ENCODE measurements at regions not wholly inside any gene's neighbourhood (a gene's known extent, or its start where the extent isn't known, plus 50 kb on each side); places are given as distances from the start of the nearest gene placed in this dataset.

- H3K27me3 ChIP-seq (replicated peaks in 2 of 5; ENCODE audit: control insufficient read depth in 4 of 5, insufficient read depth in 5 of 5, low read length in 4 of 5) = no peaks in the 10 kb centered on the region
- H3K4me3 ChIP-seq (ENCODE audit: control insufficient read depth in 1 of 7, extremely low read depth in 1 of 7, insufficient read depth in 4 of 7, low read depth in 2 of 7, low read length in 6 of 7) = no peak overlapping the region
- H3K4me1 ChIP-seq (ENCODE audit: control extremely low read depth in 1 of 4, control insufficient read depth in 4 of 4, insufficient read depth in 4 of 4, low read length in 3 of 4) = no peaks in the 10 kb centered on the region
- peaks cover 0 to 2% (median 0%) of the 10 kb centered on the region in 5 experiments for H3K9me3 ChIP-seq (ENCODE audit: control extremely low read depth in 1 of 5, control insufficient read depth in 4 of 5, insufficient read depth in 2 of 5, low read depth in 1 of 5, low read length in 4 of 5)
- ChIA-PET CTCF (no interaction called here), POLR2A (no interaction called here)
- H3K36me3 ChIP-seq (ENCODE audit: control insufficient read depth in 4 of 4, insufficient read depth in 4 of 4, low read length in 3 of 4) = no peaks in the 10 kb centered on the region
- H3K27ac ChIP-seq (ENCODE audit: insufficient read depth in 1 of 2, low read depth in 1 of 2, low read length in 2 of 2, poor library complexity in 1 of 2, severe bottlenecking in 2 of 2) = no peak overlapping the region
- no peak for DNase-seq
Measured at GRCh38 chr4:33883111-33883510, 2361.2 kb downstream of the ARAP2 start.

- ChIA-PET CTCF (no interaction called here), POLR2A (interaction anchor here (0.6 kb wide), 1 partner anchor 22 kb away, joined by 5 read pairs; no protein-coding TSS in a partner anchor)
- H3K4me3 ChIP-seq (ENCODE audit: control insufficient read depth in 1 of 7, extremely low read depth in 1 of 7, insufficient read depth in 4 of 7, low read depth in 2 of 7, low read length in 6 of 7) = no peak overlapping the region
Measured at GRCh38 chr4:33886356-33886755, 2358.0 kb downstream of the ARAP2 start.

GRCh38 chr4:33890841-33891240, 2353.5 kb downstream of the ARAP2 start:
- WGBS (ENCODE audit: insufficient coverage) = no CpG with 5 or more reads among the region's 3 CpGs

More at GRCh38 chr4:33886356-33886755, 2358.0 kb downstream of the ARAP2 start:
- no peaks in the 10 kb centered on the region for H3K4me1 ChIP-seq (ENCODE audit: control extremely low read depth in 1 of 4, control insufficient read depth in 4 of 4, insufficient read depth in 4 of 4, low read length in 3 of 4)
- no peaks in the 10 kb centered on the region for H3K36me3 ChIP-seq (ENCODE audit: control insufficient read depth in 4 of 4, insufficient read depth in 4 of 4, low read length in 3 of 4)
- no peaks in the 10 kb centered on the region for H3K27me3 ChIP-seq (replicated peaks in 2 of 5; ENCODE audit: control insufficient read depth in 4 of 5, insufficient read depth in 5 of 5, low read length in 4 of 5)
- DNase-seq = no peak
- 89% methylated on average over 5 of the region's 8 CpGs for WGBS (ENCODE audit: insufficient coverage)
- H3K9me3 ChIP-seq (ENCODE audit: control extremely low read depth in 1 of 5, control insufficient read depth in 4 of 5, insufficient read depth in 2 of 5, low read depth in 1 of 5, low read length in 4 of 5) = no peaks in the 10 kb centered on the region
- no peak overlapping the region for H3K27ac ChIP-seq (ENCODE audit: insufficient read depth in 1 of 2, low read depth in 1 of 2, low read length in 2 of 2, poor library complexity in 1 of 2, severe bottlenecking in 2 of 2)

GRCh38 chr4:33911959-33912358, 2332.4 kb downstream of the ARAP2 start:
- DNase-seq = no peak

More at GRCh38 chr4:33890841-33891240, 2353.5 kb downstream of the ARAP2 start:
- ChIA-PET CTCF (no interaction called here), POLR2A (no interaction called here)
- no peaks in the 10 kb centered on the region for H3K36me3 ChIP-seq (ENCODE audit: control insufficient read depth in 4 of 4, insufficient read depth in 4 of 4, low read length in 3 of 4)
- H3K27ac ChIP-seq (ENCODE audit: insufficient read depth in 1 of 2, low read depth in 1 of 2, low read length in 2 of 2, poor library complexity in 1 of 2, severe bottlenecking in 2 of 2) = no peak overlapping the region
- H3K27me3 ChIP-seq (replicated peaks in 2 of 5; ENCODE audit: control insufficient read depth in 4 of 5, insufficient read depth in 5 of 5, low read length in 4 of 5) = no peaks in the 10 kb centered on the region
- no peak for DNase-seq
- no peak overlapping the region for H3K4me3 ChIP-seq (ENCODE audit: control insufficient read depth in 1 of 7, extremely low read depth in 1 of 7, insufficient read depth in 4 of 7, low read depth in 2 of 7, low read length in 6 of 7)
- H3K9me3 ChIP-seq (ENCODE audit: control extremely low read depth in 1 of 5, control insufficient read depth in 4 of 5, insufficient read depth in 2 of 5, low read depth in 1 of 5, low read length in 4 of 5) = no peaks in the 10 kb centered on the region
- no peaks in the 10 kb centered on the region for H3K4me1 ChIP-seq (ENCODE audit: control extremely low read depth in 1 of 4, control insufficient read depth in 4 of 4, insufficient read depth in 4 of 4, low read length in 3 of 4)

GRCh38 chr4:33914386-33914785, 2329.9 kb downstream of the ARAP2 start:
- no peaks in the 10 kb centered on the region for H3K4me1 ChIP-seq (ENCODE audit: control extremely low read depth in 1 of 4, control insufficient read depth in 4 of 4, insufficient read depth in 4 of 4, low read length in 3 of 4)
- POLR2A ChIA-PET = no interaction called here
- H3K9me3 ChIP-seq (ENCODE audit: control extremely low read depth in 1 of 5, control insufficient read depth in 4 of 5, insufficient read depth in 2 of 5, low read depth in 1 of 5, low read length in 4 of 5) = no peaks in the 10 kb centered on the region
- no peaks in the 10 kb centered on the region for H3K27me3 ChIP-seq (replicated peaks in 2 of 5; ENCODE audit: control insufficient read depth in 4 of 5, insufficient read depth in 5 of 5, low read length in 4 of 5)
- DNase-seq = no peak
- CTCF ChIA-PET = no interaction called here
- WGBS (ENCODE audit: insufficient coverage) = no CpG with 5 or more reads among the region's 2 CpGs
- H3K27ac ChIP-seq (ENCODE audit: insufficient read depth in 1 of 2, low read depth in 1 of 2, low read length in 2 of 2, poor library complexity in 1 of 2, severe bottlenecking in 2 of 2) = no peak overlapping the region
- H3K36me3 ChIP-seq (ENCODE audit: control insufficient read depth in 4 of 4, insufficient read depth in 4 of 4, low read length in 3 of 4) = no peaks in the 10 kb centered on the region
- H3K4me3 ChIP-seq (ENCODE audit: control insufficient read depth in 1 of 7, extremely low read depth in 1 of 7, insufficient read depth in 4 of 7, low read depth in 2 of 7, low read length in 6 of 7) = no peak overlapping the region

More at GRCh38 chr4:33911959-33912358, 2332.4 kb downstream of the ARAP2 start:
- Histone ChIP-seq H3K36me3 (ENCODE audit: control insufficient read depth in 4 of 4, insufficient read depth in 4 of 4, low read length in 3 of 4) (no peaks in the 10 kb centered on the region), H3K27me3 (replicated peaks in 2 of 5; ENCODE audit: control insufficient read depth in 4 of 5, insufficient read depth in 5 of 5, low read length in 4 of 5) (no peaks in the 10 kb centered on the region), H3K9me3 (ENCODE audit: control extremely low read depth in 1 of 5, control insufficient read depth in 4 of 5, insufficient read depth in 2 of 5, low read depth in 1 of 5, low read length in 4 of 5) (no peaks in the 10 kb centered on the region), H3K4me3 (ENCODE audit: control insufficient read depth in 1 of 7, extremely low read depth in 1 of 7, insufficient read depth in 4 of 7, low read depth in 2 of 7, low read length in 6 of 7) (no peak overlapping the region), H3K4me1 (ENCODE audit: control extremely low read depth in 1 of 4, control insufficient read depth in 4 of 4, insufficient read depth in 4 of 4, low read length in 3 of 4) (no peaks in the 10 kb centered on the region), H3K27ac (ENCODE audit: insufficient read depth in 1 of 2, low read depth in 1 of 2, low read length in 2 of 2, poor library complexity in 1 of 2, severe bottlenecking in 2 of 2) (no peak overlapping the region)
- ChIA-PET CTCF (no interaction called here), POLR2A (no interaction called here)
- WGBS (ENCODE audit: insufficient coverage) = 80% methylated on average over 1 of the region's 1 CpG

- Histone ChIP-seq H3K4me1 (ENCODE audit: control extremely low read depth in 1 of 4, control insufficient read depth in 4 of 4, insufficient read depth in 4 of 4, low read length in 3 of 4) (no peaks in the 10 kb centered on the region), H3K4me3 (ENCODE audit: control insufficient read depth in 1 of 7, extremely low read depth in 1 of 7, insufficient read depth in 4 of 7, low read depth in 2 of 7, low read length in 6 of 7) (no peak overlapping the region), H3K27me3 (replicated peaks in 2 of 5; ENCODE audit: control insufficient read depth in 4 of 5, insufficient read depth in 5 of 5, low read length in 4 of 5) (no peaks in the 10 kb centered on the region), H3K9me3 (ENCODE audit: control extremely low read depth in 1 of 5, control insufficient read depth in 4 of 5, insufficient read depth in 2 of 5, low read depth in 1 of 5, low read length in 4 of 5) (no peaks in the 10 kb centered on the region), H3K36me3 (ENCODE audit: control insufficient read depth in 4 of 4, insufficient read depth in 4 of 4, low read length in 3 of 4) (no peaks in the 10 kb centered on the region), H3K27ac (ENCODE audit: insufficient read depth in 1 of 2, low read depth in 1 of 2, low read length in 2 of 2, poor library complexity in 1 of 2, severe bottlenecking in 2 of 2) (no peak overlapping the region)
- ChIA-PET POLR2A (no interaction called here), CTCF (no interaction called here)
- DNase-seq = no peak
- no CpG with 5 or more reads among the region's 1 CpG for WGBS (ENCODE audit: insufficient coverage)
Measured at GRCh38 chr4:33923469-33923868, 2320.8 kb downstream of the ARAP2 start.

- ChIA-PET POLR2A (no interaction called here), CTCF (no interaction called here)
- Histone ChIP-seq H3K9me3 (ENCODE audit: control extremely low read depth in 1 of 5, control insufficient read depth in 4 of 5, insufficient read depth in 2 of 5, low read depth in 1 of 5, low read length in 4 of 5) (no peaks in the 10 kb centered on the region), H3K27ac (ENCODE audit: insufficient read depth in 1 of 2, low read depth in 1 of 2, low read length in 2 of 2, poor library complexity in 1 of 2, severe bottlenecking in 2 of 2) (no peak overlapping the region), H3K36me3 (ENCODE audit: control insufficient read depth in 4 of 4, insufficient read depth in 4 of 4, low read length in 3 of 4) (no peaks in the 10 kb centered on the region), H3K4me3 (ENCODE audit: control insufficient read depth in 1 of 7, extremely low read depth in 1 of 7, insufficient read depth in 4 of 7, low read depth in 2 of 7, low read length in 6 of 7) (no peak overlapping the region), H3K27me3 (replicated peaks in 2 of 5; ENCODE audit: control insufficient read depth in 4 of 5, insufficient read depth in 5 of 5, low read length in 4 of 5) (no peaks in the 10 kb centered on the region), H3K4me1 (ENCODE audit: control extremely low read depth in 1 of 4, control insufficient read depth in 4 of 4, insufficient read depth in 4 of 4, low read length in 3 of 4) (no peaks in the 10 kb centered on the region)
- no peak for DNase-seq
- WGBS (ENCODE audit: insufficient coverage) = 75% methylated on average over 5 of the region's 7 CpGs
Measured at GRCh38 chr4:33924239-33924638, 2320.1 kb downstream of the ARAP2 start.

Measured in common myeloid progenitor, CD34-positive (primary cell).